ENCODE measurements at regions not wholly inside any gene's neighbourhood (a gene's known extent, or its start where the extent isn't known, plus 50 kb on each side); places are given as distances from the start of the nearest gene placed in this dataset.
A peak's percentile ranks its signal among the peaks of the same experiment; 100 is the strongest.

DNA sequence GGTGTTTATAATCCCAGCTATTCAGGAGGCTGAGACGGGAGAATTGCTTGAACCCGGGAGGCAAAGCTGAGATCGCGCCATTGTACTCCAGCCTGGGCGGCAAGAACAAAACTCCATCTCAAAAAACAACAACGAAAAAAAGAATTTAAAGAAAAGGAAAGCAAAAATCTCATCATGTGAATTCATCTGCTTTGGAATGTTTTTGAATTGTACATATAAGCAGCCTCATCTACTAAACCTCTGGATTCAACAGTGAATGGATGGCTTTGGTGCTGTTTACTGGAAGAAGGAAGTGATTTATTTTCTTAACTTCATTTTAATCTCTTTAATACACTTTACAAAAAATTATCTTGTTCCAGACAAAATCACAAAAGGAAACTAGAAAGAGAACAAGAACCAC, 51.8 kb upstream of the PNRC1 start:
- Histone ChIP-seq H2BK120ac (ENCODE audit: low read depth, low read length) (no peak overlapping the region), H2AK5ac (ENCODE audit: low read length) (no peak overlapping the region), H3K27ac (ENCODE audit: low read depth, low read length) (no peak overlapping the region), H2BK15ac (replicated peaks; ENCODE audit: low read depth) (no peak overlapping the region), H3K36me3 (ENCODE audit: control insufficient read depth, insufficient read depth, low read length) (no peaks in the 10 kb centered on the region), H3K27me3 (ENCODE audit: insufficient read depth, low read length, poor library complexity) (no peaks in the 10 kb centered on the region), H3K79me1 (ENCODE audit: low read length) (no peaks in the 10 kb centered on the region), H3K18ac (ENCODE audit: low read length) (no peak overlapping the region), H3K4ac (ENCODE audit: low read depth, low read length) (no peak overlapping the region), H3K79me2 (ENCODE audit: control insufficient read depth, insufficient read depth, low read length) (no peaks in the 10 kb centered on the region), H3K9ac (ENCODE audit: low read length) (no peak overlapping the region), H3K23ac (ENCODE audit: low read length) (no peak overlapping the region), H4K8ac (ENCODE audit: low read depth, low read length) (no peak overlapping the region), H3K56ac (ENCODE audit: low read length) (no peak overlapping the region), H2BK5ac (ENCODE audit: low read length) (no peak overlapping the region), H4K5ac (ENCODE audit: low read length) (no peak overlapping the region), H3K4me2 (ENCODE audit: low read length) (no peak overlapping the region), H3K4me3 (ENCODE audit: low read length) (no peak overlapping the region), H3K4me1 (ENCODE audit: control insufficient read depth, low read depth, low read length) (no peaks in the 10 kb centered on the region)
- no CpG with 5 or more reads among the region's 6 CpGs for WGBS (ENCODE audit: extremely low coverage, insufficient coverage, low lambda C conversion rate)
- no peak for DNase-seq

DNA sequence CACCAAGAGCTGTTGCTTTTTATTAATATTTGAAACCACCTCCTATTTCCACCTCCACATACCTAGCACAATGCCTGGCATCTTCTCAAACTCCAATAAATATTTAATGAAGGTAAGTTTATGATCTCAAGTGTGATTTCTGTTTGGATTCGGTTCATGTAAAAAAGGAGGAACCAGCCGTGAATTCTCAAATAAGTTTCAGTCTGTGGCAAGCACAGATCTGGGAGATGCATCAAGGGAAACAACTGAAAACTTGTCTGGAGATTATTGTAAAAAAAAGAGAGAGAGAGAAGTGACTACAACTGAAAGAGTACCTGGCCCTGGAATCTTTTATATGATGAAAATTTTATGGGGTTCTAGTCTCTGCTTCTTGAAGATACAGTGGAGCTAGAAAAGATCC, 52.8 kb upstream of the PNRC1 start:
- no peak overlapping the region for H3K4ac ChIP-seq (ENCODE audit: low read depth, low read length)
- H3K23ac ChIP-seq (ENCODE audit: low read length), result no peak overlapping the region
- H3K4me2 ChIP-seq (ENCODE audit: low read length), result no peak overlapping the region
- WGBS (ENCODE audit: extremely low coverage, insufficient coverage, low lambda C conversion rate), result no CpG with 5 or more reads among the region's 2 CpGs
- no peak overlapping the region for H4K5ac ChIP-seq (ENCODE audit: low read length)
- no peaks in the 10 kb centered on the region for H3K27me3 ChIP-seq (ENCODE audit: insufficient read depth, low read length, poor library complexity)
- DNase-seq, result no peak
- no peak overlapping the region for H2BK5ac ChIP-seq (ENCODE audit: low read length)
- H3K4me3 ChIP-seq (ENCODE audit: low read length), result no peak overlapping the region
- H3K4me1 ChIP-seq (ENCODE audit: control insufficient read depth, low read depth, low read length), result no peaks in the 10 kb centered on the region
- H2BK120ac ChIP-seq (ENCODE audit: low read depth, low read length), result no peak overlapping the region
- H4K8ac ChIP-seq (ENCODE audit: low read depth, low read length), result no peak overlapping the region
- H2AK5ac ChIP-seq (ENCODE audit: low read length), result no peak overlapping the region
- H3K56ac ChIP-seq (ENCODE audit: low read length), result no peak overlapping the region
- no peak overlapping the region for H2BK15ac ChIP-seq (replicated peaks; ENCODE audit: low read depth)
- no peak overlapping the region for H3K18ac ChIP-seq (ENCODE audit: low read length)
- H3K9ac ChIP-seq (ENCODE audit: low read length), result no peak overlapping the region
- no peak overlapping the region for H3K27ac ChIP-seq (ENCODE audit: low read depth, low read length)
- no peaks in the 10 kb centered on the region for H3K36me3 ChIP-seq (ENCODE audit: control insufficient read depth, insufficient read depth, low read length)
- H3K79me1 ChIP-seq (ENCODE audit: low read length), result no peaks in the 10 kb centered on the region
- no peaks in the 10 kb centered on the region for H3K79me2 ChIP-seq (ENCODE audit: control insufficient read depth, insufficient read depth, low read length)

- Histone ChIP-seq H3K27ac (ENCODE audit: low read depth, low read length) (no peak overlapping the region), H3K36me3 (ENCODE audit: control insufficient read depth, insufficient read depth, low read length) (no peaks in the 10 kb centered on the region), H3K79me1 (ENCODE audit: low read length) (no peaks in the 10 kb centered on the region), H3K56ac (ENCODE audit: low read length) (no peak overlapping the region), H4K5ac (ENCODE audit: low read length) (no peak overlapping the region), H2BK5ac (ENCODE audit: low read length) (no peak overlapping the region), H2AK5ac (ENCODE audit: low read length) (no peak overlapping the region), H3K23ac (ENCODE audit: low read length) (no peak overlapping the region), H3K4me2 (ENCODE audit: low read length) (no peak overlapping the region), H2BK120ac (ENCODE audit: low read depth, low read length) (no peak overlapping the region), H3K9ac (ENCODE audit: low read length) (no peak overlapping the region), H3K79me2 (ENCODE audit: control insufficient read depth, insufficient read depth, low read length) (no peaks in the 10 kb centered on the region), H3K4me1 (ENCODE audit: control insufficient read depth, low read depth, low read length) (peaks cover 5% of the 10 kb centered on the region), H3K27me3 (ENCODE audit: insufficient read depth, low read length, poor library complexity) (no peaks in the 10 kb centered on the region), H2BK15ac (replicated peaks; ENCODE audit: low read depth) (no peak overlapping the region), H3K4ac (ENCODE audit: low read depth, low read length) (no peak overlapping the region), H4K8ac (ENCODE audit: low read depth, low read length) (no peak overlapping the region), H3K4me3 (ENCODE audit: low read length) (no peak overlapping the region), H3K18ac (ENCODE audit: low read length) (no peak overlapping the region)
- WGBS (ENCODE audit: extremely low coverage, insufficient coverage, low lambda C conversion rate), result no CpG with 5 or more reads among the region's 4 CpGs
- DNase-seq, result no peak
Observed at GRCh38 chr6:89026151-89026550, 54.4 kb upstream of the PNRC1 start.

GRCh38 chr6:89025633-89026032, 54.9 kb upstream of the PNRC1 start:
- H2BK15ac ChIP-seq (replicated peaks; ENCODE audit: low read depth), result no peak overlapping the region
- H3K4ac ChIP-seq (ENCODE audit: low read depth, low read length), result no peak overlapping the region
- H3K9ac ChIP-seq (ENCODE audit: low read length), result no peak overlapping the region
- H3K27ac ChIP-seq (ENCODE audit: low read depth, low read length), result no peak overlapping the region
- H3K79me2 ChIP-seq (ENCODE audit: control insufficient read depth, insufficient read depth, low read length), result no peaks in the 10 kb centered on the region
- no CpG with 5 or more reads among the region's 3 CpGs for WGBS (ENCODE audit: extremely low coverage, insufficient coverage, low lambda C conversion rate)
- H3K56ac ChIP-seq (ENCODE audit: low read length), result no peak overlapping the region
- no peaks in the 10 kb centered on the region for H3K79me1 ChIP-seq (ENCODE audit: low read length)
- no peaks in the 10 kb centered on the region for H3K36me3 ChIP-seq (ENCODE audit: control insufficient read depth, insufficient read depth, low read length)
- H3K4me3 ChIP-seq (ENCODE audit: low read length), result no peak overlapping the region
- no peak overlapping the region for H2AK5ac ChIP-seq (ENCODE audit: low read length)
- DNase-seq, result no peak
- H3K27me3 ChIP-seq (ENCODE audit: insufficient read depth, low read length, poor library complexity), result no peaks in the 10 kb centered on the region
- H2BK120ac ChIP-seq (ENCODE audit: low read depth, low read length), result no peak overlapping the region
- H3K4me2 ChIP-seq (ENCODE audit: low read length), result no peak overlapping the region
- H2BK5ac ChIP-seq (ENCODE audit: low read length), result no peak overlapping the region
- H4K8ac ChIP-seq (ENCODE audit: low read depth, low read length), result no peak overlapping the region
- H4K5ac ChIP-seq (ENCODE audit: low read length), result no peak overlapping the region
- peaks cover 5% of the 10 kb centered on the region for H3K4me1 ChIP-seq (ENCODE audit: control insufficient read depth, low read depth, low read length)
- no peak overlapping the region for H3K18ac ChIP-seq (ENCODE audit: low read length)
- H3K23ac ChIP-seq (ENCODE audit: low read length), result no peak overlapping the region

- Histone ChIP-seq H4K5ac (ENCODE audit: low read length) (no peak overlapping the region), H2BK5ac (ENCODE audit: low read length) (no peak overlapping the region), H3K4me3 (ENCODE audit: low read length) (no peak overlapping the region), H3K27ac (ENCODE audit: low read depth, low read length) (no peak overlapping the region), H3K4me2 (ENCODE audit: low read length) (no peak overlapping the region), H3K27me3 (ENCODE audit: insufficient read depth, low read length, poor library complexity) (no peaks in the 10 kb centered on the region), H3K18ac (ENCODE audit: low read length) (no peak overlapping the region), H3K4ac (ENCODE audit: low read depth, low read length) (no peak overlapping the region), H3K79me2 (ENCODE audit: control insufficient read depth, insufficient read depth, low read length) (no peaks in the 10 kb centered on the region), H4K8ac (ENCODE audit: low read depth, low read length) (no peak overlapping the region), H2BK120ac (ENCODE audit: low read depth, low read length) (no peak overlapping the region), H3K36me3 (ENCODE audit: control insufficient read depth, insufficient read depth, low read length) (no peaks in the 10 kb centered on the region), H2AK5ac (ENCODE audit: low read length) (no peak overlapping the region), H3K56ac (ENCODE audit: low read length) (no peak overlapping the region), H2BK15ac (replicated peaks; ENCODE audit: low read depth) (no peak overlapping the region), H3K9ac (ENCODE audit: low read length) (no peak overlapping the region), H3K79me1 (ENCODE audit: low read length) (no peaks in the 10 kb centered on the region), H3K4me1 (ENCODE audit: control insufficient read depth, low read depth, low read length) (peaks cover 5% of the 10 kb centered on the region), H3K23ac (ENCODE audit: low read length) (no peak overlapping the region)
- no peak for DNase-seq
- no CpG with 5 or more reads among the region's 2 CpGs for WGBS (ENCODE audit: extremely low coverage, insufficient coverage, low lambda C conversion rate)
Observed at GRCh38 chr6:89024456-89024855, 56.1 kb upstream of the PNRC1 start.

GRCh38 chr6:89023591-89024441, 56.7 kb upstream of the PNRC1 start:
- Histone ChIP-seq H2BK5ac (ENCODE audit: low read length) (no peak overlapping the region), H3K4me1 (ENCODE audit: control insufficient read depth, low read depth, low read length) (peaks cover 5% of the 10 kb centered on the region), H2AK5ac (ENCODE audit: low read length) (no peak overlapping the region), H3K27ac (ENCODE audit: low read depth, low read length) (no peak overlapping the region), H3K23ac (ENCODE audit: low read length) (no peak overlapping the region), H3K18ac (ENCODE audit: low read length) (no peak overlapping the region), H4K5ac (ENCODE audit: low read length) (no peak overlapping the region), H3K79me1 (ENCODE audit: low read length) (no peaks in the 10 kb centered on the region), H2BK15ac (replicated peaks; ENCODE audit: low read depth) (no peak overlapping the region), H4K8ac (ENCODE audit: low read depth, low read length) (no peak overlapping the region), H3K4ac (ENCODE audit: low read depth, low read length) (no peak overlapping the region), H3K27me3 (ENCODE audit: insufficient read depth, low read length, poor library complexity) (no peaks in the 10 kb centered on the region), H3K36me3 (ENCODE audit: control insufficient read depth, insufficient read depth, low read length) (no peaks in the 10 kb centered on the region), H2BK120ac (ENCODE audit: low read depth, low read length) (no peak overlapping the region), H3K4me2 (ENCODE audit: low read length) (no peak overlapping the region), H3K9ac (ENCODE audit: low read length) (no peak overlapping the region), H3K79me2 (ENCODE audit: control insufficient read depth, insufficient read depth, low read length) (no peaks in the 10 kb centered on the region), H3K56ac (ENCODE audit: low read length) (peak overlapping the region; percentile 15), H3K4me3 (ENCODE audit: low read length) (no peak overlapping the region)
- DNase-seq, result no peak
- no CpG with 5 or more reads among the region's 4 CpGs for WGBS (ENCODE audit: extremely low coverage, insufficient coverage, low lambda C conversion rate)

All from mesendoderm (in vitro differentiated cells).